ENCODE measurements at regions not wholly inside any gene's neighbourhood (a gene's known extent, or its start where the extent isn't known, plus 50 kb on each side); places are given as distances from the start of the nearest gene placed in this dataset.
"Not testable (repeated sequence)": the region's sequence is repeated elsewhere in the genome, so short reads cannot be mapped to it uniquely, and the experiment has no call there.

GRCh38 chr4:7141151-7141834 is 51.0 kb upstream of the SORCS2 start:
- DNase-seq: no peak

DNA sequence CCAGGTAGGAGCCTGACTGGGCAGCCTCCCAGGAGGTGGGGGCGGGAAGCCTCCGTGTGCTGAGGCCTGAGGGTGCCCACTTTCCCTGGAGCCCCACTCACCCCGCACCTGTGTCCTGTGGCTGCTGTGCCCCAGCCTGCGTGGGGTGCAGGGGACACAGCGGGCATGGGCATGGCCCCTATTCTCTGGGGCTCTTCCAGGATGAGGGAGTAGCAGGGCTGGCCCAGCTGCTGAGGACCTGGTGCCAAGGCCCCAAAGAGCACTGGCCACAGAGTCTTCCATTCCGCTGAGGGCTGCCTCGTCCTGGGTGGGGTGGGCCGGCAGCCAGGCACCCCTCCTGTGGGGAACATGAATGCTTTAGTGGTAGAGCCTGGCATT is 51.7 kb upstream of the SORCS2 start:
- DNase-seq: no peak

GRCh38 chr4:7140062-7140691 is 52.2 kb upstream of the SORCS2 start:
- DNase-seq: no peak

GRCh38 chr4:7139167-7139982 is 53.0 kb upstream of the SORCS2 start:
- DNase-seq: no peak

DNA sequence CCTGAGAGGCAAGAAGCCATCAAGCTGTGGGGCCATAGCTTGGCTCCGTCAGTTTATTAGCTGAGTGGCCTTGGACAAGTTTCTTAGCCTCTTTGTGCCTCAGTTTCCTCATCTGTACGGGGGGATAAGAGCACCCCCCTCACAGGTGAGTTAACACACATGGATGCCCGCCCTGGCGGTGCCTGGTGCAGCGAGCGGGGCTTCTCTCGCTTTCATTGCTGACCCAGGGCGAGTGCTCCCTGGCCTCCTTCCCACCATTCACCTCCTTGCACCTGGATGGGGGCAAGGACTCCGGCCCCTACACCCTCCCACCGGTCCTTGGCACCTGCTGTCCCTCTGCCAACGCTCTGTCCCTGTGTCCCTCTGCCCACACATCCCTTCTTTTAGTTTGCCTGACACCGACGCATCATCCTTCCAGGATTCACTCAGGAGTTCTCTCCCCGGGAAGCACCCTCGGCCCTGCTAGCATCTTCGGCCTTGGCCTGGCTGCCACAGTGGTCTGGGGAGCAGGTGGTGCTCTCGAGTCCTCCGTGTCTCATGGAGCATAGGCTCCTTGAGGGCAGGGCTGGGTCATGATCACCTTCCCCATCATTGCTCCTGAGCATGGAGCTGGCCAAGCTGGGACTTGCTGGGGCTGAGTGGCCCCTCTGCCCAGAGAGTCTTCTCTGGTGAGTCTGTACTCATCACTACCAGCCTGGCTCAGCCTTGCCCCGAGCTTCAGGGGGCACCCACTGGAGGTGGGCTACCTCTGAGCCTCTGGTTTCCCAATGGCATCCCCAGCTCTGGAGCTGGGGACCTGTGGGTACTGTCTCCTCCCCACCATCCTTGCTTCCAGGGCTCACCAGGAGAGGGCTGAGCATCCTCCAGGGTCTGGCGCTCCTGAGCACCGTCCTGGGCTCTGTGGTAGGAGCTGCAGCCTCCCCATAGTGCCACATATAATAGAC is 53.8 kb upstream of the SORCS2 start:
- no peak for DNase-seq

- no peak for DNase-seq
These were observed 54.8 kb upstream of the SORCS2 start for GRCh38 chr4:7137326-7138200.

GRCh38 chr4:7136351-7136750 is 56.0 kb upstream of the SORCS2 start:
- no peak for DNase-seq

- no peak for DNase-seq
These were observed 57.0 kb upstream of the SORCS2 start for GRCh38 chr4:7135389-7135746.

GRCh38 chr4:7134737-7135388 is 57.5 kb upstream of the SORCS2 start:
- DNase-seq: peak; percentile 87

DNA sequence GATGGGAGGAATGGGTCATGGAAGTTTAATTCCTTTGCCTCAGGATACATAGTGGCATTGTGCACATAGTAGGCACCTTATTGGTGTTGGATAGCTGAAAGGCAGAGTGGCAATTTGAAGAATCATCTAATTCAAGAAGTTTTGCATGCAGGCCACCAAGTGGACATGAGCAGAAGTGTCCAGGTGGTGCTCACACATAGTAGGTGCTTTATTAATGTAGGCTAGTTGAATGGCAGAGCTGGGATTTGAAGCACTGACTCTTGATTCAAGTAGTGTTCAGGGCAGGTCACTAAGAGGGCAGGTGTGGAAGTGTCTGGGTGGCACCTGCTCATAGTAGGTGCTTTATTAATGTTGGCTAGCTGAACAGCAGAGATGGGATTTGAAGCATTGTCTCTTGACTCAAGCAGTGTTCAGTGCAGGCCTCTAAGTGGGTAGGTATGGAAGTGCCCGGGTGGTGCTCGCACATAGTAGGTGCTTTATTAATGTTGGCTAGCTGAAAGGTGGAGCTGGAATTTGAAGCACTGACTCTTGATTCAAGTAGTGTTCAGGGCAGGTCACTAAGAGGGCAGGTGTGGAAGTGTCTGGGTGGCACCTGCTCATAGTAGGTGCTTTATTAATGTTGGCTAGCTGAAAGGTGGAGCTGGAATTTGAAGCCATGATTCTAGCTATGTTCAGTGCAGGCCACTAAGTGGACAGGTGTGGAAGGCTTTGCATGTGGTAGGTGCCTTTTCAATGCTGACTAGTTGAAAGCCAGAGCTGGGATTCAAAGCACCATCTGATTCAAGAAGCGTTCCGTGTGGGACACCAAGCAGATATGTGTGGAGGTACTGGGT is 58.3 kb upstream of the SORCS2 start:
- not testable (repeated sequence) for DNase-seq

- DNase-seq: no peak
These were observed 59.4 kb upstream of the SORCS2 start for GRCh38 chr4:7132730-7133582.

DNA sequence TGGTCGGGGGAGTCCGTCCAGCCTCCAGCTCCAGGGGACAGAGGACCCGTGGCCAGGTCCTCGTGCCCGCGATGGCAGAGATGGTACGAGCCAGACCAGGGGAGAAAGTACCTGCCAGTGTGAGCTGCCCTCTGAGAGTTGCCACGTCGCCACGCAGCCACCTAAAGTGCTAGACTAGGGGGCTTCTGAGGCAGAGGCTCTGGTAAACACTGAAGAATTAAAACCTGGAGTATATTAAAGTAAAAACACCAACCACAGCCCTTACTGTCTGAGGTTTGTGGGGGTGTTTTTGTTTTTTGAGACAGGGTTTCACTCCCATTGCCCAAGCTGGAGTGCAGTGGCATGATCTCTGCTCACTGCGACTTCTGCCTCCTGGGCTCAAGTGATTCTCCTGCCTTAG is 60.1 kb upstream of the SORCS2 start:
- DNase-seq: no peak

GRCh38 chr4:7131498-7132031 is 60.8 kb upstream of the SORCS2 start:
- DNase-seq: no peak

DNA sequence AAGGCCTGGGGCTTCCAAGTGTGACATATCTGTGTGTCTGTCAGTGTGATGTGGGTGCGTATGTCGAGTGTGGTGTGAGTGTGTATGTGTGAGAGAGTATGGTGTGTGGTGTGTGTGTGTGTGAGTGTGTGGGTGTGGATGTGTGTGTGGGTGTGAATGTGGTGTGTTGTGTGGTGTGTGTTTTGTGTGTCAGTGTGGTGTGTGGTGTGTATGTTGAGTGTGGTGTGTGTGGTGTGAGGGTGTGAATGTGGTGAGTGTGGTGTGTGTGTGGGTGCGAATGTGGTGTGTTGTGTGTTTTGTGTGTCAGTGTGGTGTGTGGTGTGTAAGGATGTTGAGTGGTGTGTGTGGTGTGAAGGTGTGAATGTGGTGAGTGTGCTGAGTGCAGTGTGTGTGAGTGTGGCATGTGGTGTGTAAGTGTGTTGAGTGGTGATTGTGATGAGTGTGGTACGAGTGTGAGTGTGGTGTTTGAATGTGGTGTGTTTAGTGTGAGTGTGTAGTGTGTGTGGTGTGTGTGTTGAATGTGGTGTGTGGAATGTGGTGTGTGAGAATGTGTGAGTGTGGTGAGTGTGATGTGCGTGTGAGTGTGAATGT is 61.6 kb upstream of the SORCS2 start:
- DNase-seq: no peak

DNA sequence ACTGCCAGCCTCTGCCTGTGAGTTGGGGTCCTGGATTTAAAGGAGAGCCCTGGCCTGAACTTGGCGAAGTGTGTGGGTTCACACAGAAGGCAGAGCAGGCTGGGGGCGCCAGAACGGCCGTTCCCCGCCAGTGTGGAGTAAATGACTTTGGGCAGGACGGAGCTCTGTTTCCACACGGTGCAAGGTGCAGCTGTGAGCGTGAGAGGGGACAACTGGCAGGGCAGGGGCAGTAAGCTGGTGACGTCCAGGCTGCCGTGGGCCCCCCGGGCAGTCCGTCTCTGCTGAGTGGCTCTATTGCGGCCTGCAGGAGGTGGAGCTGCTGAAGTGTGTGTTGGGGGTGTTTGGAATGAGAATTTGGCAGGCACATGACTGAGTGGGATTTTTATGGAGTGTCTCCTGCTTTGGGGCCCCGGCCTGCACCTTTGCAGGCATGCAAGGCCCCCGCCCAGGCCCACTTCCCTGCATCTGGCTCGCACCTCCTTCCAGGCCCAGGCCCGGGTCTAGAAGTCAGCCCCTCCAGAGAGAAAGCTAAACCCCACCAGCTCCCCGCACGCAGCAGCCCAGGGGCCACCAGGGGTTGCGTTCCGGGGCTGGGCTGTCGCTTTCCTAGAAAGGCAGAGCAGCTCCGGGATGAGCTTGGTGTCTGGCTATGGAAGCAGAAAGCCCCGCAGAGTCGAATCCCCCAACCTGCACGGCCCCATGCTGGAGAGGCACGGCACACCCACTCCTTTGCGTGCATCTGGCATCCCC is 62.2 kb upstream of the GRPEL1 start:
- DNase-seq: peak; percentile 61

- DNase-seq: no peak
These were observed 60.8 kb upstream of the GRPEL1 start for GRCh38 chr4:7128644-7129043.

GRCh38 chr4:7128234-7128633 is 60.4 kb upstream of the GRPEL1 start:
- no peak for DNase-seq

GRCh38 chr4:7127576-7127975 is 59.7 kb upstream of the GRPEL1 start:
- no peak for DNase-seq

All from right forelimb (tissue), 1 donor.